Fibroblast of villous mesenchyme (primary cell): ENCODE measurements at regions not wholly inside any gene's neighbourhood (a gene's known extent, or its start where the extent isn't known, plus 50 kb on each side); places are given as distances from the start of the nearest gene placed in this dataset.
"Not testable (repeated sequence)": the region's sequence is repeated elsewhere in the genome, so short reads cannot be mapped to it uniquely, and the experiment has no call there.

Experiments used
- DNase-seq: peaks from one replicate; pipeline ENCODE4 v3.0.0-alpha.2; 2010; ENCODE audit warnings: low read depth
- H3K4me3 ChIP-seq: 2 replicates; pipeline ENCODE4 v1.5.1; 2011; ENCODE audit warnings: low read depth, mild to moderate bottlenecking, low read length
- TF ChIP-seq, protein P1 (sequence below): IDR thresholded peaks from 2 replicates; pipeline ENCODE4 v1.5.1; 2012; ENCODE audit warnings: low read depth, mild to moderate bottlenecking, low read length; ENCODE audit not compliant: insufficient read depth

DNA sequence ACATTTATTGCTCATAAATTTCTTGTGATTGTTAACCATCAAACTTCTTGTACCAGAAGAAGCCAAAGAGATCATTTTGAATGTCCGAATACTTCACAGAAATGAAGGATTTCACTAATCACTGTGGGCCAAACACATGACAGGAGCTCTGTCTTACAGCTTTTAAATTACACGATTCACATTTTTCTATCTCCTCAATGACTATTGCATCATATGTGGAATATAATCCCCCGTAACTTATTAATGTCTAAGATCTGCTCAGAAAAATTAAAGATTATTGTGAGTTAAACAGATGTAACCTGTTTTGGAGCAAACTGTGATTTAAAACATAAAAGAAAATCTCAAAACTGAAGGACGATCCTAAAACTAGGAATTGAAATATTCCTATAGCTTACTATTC, 645.2 kb upstream of the COX7C start:
- DNase-seq: no peak
- TF ChIP-seq, protein P1, sequence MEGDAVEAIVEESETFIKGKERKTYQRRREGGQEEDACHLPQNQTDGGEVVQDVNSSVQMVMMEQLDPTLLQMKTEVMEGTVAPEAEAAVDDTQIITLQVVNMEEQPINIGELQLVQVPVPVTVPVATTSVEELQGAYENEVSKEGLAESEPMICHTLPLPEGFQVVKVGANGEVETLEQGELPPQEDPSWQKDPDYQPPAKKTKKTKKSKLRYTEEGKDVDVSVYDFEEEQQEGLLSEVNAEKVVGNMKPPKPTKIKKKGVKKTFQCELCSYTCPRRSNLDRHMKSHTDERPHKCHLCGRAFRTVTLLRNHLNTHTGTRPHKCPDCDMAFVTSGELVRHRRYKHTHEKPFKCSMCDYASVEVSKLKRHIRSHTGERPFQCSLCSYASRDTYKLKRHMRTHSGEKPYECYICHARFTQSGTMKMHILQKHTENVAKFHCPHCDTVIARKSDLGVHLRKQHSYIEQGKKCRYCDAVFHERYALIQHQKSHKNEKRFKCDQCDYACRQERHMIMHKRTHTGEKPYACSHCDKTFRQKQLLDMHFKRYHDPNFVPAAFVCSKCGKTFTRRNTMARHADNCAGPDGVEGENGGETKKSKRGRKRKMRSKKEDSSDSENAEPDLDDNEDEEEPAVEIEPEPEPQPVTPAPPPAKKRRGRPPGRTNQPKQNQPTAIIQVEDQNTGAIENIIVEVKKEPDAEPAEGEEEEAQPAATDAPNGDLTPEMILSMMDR: no peak
- no peak overlapping the region for H3K4me3 ChIP-seq

DNA sequence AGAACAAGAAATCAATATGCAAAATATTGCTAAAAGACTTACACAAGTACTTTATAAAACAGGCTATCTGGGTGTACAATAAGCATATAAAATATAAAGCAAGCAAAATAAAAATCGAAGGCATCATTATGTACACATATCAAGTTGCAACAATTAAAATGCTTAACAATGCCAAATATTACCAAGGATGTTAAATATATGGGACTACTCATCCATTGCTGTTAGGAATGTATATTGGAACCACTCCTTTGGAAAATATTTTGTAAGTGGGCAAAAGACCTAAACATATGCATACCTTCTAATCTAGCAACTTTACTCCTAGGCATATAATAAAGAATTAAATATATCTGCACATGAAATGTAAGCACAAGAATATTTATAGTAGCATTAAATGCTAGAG, 632.6 kb upstream of the COX7C start:
- H3K4me3 ChIP-seq: no peak overlapping the region
- DNase-seq: no peak
- TF ChIP-seq, protein P1: no peak

DNA sequence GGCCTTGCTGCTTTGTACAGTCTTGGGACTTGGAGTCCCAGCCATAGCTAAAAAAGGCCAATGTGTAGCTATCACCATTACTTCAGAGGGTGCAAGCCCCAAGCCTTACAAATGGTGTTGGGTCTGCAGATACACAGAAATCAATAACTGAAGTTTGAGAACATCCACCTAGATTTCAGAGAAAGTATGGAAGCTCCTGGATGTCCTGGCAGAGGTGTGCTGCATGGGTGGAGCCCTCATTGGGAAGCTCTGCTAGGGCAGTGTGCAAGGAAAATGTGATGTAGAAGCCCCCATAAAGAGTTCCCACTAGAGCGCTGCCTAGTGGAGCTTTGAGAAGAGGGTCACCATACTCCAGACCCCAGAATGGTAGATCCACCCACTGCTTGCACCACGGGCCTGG, 626.7 kb upstream of the COX7C start:
- TF ChIP-seq, protein P1: no peak
- no peak overlapping the region for H3K4me3 ChIP-seq
- no peak for DNase-seq

DNA sequence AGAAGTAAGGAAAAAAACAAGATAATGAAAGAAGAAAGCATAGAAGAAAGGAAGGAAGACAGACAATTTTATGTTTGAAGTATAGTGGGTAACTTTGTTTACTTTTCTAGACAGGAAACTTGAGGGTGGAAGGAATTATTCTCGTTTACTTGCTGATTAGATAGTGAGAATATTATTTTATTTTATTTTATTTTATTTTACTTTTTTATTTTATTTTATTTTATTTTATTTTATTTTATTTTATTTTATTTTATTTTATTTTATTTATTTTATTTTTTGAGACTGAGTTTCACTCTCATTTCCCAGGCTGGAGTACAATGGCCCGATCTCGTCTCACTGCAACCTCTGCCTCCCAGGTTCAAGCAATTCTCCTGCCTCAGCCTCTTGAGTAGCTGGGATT, 623.1 kb upstream of the COX7C start:
- not testable (repeated sequence) for DNase-seq, H3K4me3 ChIP-seq

DNA sequence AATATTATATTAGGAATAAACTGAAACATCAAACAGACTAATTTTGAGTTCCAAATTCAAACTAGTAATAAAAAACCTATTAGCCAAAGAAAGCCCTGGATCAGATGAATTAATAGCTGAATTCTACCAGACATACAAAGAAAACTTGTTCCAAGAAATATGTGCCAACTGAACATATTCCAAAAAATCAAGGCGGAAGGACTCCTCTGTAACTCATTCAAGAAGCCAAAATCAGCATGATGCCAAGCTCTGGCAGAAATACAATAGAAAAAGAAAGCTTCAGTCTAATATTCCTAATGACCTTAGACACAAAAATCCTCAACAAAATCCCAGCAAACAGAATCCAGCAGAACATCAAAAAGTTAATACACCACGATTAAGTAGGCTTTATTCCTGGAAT, 619.1 kb upstream of the COX7C start:
- no peak for DNase-seq
- TF ChIP-seq, protein P1: no peak
- H3K4me3 ChIP-seq: no peak overlapping the region

DNA sequence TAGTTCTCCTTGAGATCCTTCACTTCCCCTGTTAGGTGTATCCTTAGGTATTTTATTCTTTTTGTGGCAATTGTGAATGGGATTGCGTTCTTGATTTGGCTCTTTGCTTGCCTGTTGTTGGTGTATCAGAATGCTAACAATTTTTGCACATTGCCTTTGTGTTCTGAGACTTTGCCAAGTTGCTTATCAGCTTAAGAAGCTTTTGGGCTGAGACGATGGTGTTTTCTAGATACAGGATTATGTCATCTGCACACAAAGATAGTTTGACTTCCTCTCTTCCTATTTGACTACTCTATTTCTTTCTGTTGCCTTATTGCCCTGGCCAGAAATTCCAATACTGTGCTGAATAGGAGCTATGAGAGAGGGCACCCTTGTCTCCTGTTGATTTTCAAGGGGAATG, 609.4 kb upstream of the COX7C start:
- no peak overlapping the region for H3K4me3 ChIP-seq
- no peak for DNase-seq
- TF ChIP-seq, protein P1: no peak

DNA sequence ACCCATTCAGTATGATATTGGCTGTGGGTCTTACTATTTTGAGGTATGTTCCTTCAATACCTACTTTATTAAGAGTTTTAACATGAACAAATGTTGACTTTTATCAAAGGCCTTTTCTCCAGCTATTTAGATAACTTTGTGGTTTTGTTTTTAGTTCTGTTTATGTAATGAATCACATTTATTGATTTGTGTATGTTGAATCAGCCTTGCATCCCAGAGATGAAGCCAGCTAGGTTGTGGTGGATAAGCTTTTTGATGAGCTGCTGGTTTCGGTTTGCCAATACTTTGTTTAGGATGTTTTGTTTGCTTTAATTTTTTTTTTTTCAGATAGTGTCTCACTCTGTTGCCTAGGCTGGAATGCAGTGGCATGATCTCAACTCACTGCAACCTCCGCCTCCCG, 609.0 kb upstream of the COX7C start:
- H3K4me3 ChIP-seq: no peak overlapping the region
- no peak for DNase-seq
- TF ChIP-seq, protein P1: no peak
